CD4-positive, alpha-beta T cell treated with Interleukin-17A for 1 hour (primary cell): ENCODE measurements at regions not wholly inside any gene's neighbourhood (a gene's known extent, or its start where the extent isn't known, plus 50 kb on each side); places are given as distances from the start of the nearest gene placed in this dataset.
A peak's percentile ranks its signal among the peaks of the same experiment; 100 is the strongest.
"Not testable (repeated sequence)": the region's sequence is repeated elsewhere in the genome, so short reads cannot be mapped to it uniquely, and the experiment has no call there.

Experiments used
- DNase-seq: peaks from one replicate; pipeline ENCODE4 v3.0.0-alpha.2; 2020

DNA sequence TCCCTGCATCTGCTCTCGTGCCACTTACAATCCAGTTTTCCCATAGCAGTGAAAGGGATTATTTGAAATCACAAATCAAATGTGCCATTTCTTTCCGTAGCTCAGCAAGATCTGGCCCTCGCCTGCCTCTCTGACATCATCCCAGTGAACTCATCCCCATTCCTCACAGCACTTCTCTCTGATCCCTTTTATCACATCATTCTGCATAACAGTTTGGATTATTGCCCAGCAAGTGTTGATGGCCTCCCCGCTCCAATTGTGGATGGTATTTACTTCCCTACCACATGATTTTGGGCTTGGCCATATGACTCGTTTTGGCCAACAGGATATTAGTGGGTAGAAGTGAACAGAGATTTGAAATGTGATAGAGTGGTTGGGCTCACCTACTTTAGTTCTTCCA lies 185.0 kb downstream of the NPIPA7 start:
- not testable (repeated sequence) for DNase-seq

DNA sequence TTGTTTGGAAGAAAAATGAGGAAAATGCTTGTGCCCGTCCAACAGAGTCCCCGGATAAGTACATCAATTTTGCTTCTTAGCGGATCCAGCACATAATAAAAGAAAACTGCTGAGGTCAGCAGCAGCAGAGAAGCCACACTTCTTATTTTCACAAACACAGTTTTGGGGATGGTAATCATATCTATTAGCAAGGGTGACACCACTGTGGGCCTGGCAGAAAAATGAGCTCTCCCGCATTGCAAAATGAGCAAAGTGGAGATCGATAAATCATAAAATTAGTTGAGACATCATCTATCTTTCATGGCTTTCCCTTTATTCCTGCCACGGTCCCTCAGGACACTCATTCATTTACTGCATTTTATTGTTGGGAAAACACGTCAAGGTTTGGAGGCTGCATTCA lies 186.4 kb downstream of the NPIPA7 start:
- DNase-seq: not testable (repeated sequence)

DNA sequence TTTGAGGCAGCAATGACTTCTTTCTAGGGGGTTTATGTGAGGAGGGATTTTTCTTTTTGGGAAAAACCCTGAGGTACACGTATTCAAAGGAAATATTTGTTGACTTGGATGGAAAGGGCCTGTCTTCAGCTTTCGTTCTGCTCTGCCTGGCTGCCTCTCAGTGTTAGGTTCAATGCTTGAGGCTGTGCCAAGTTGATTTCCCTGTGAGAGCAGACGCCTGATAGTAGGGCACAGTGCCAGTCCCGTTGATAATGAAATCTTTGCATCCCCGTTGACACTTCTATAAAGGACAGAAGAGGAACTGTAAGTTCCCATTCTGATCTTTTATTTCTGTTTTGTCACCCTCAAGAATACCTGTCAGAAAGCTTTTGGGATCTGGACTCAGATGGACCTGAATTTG lies 191.1 kb downstream of the NPIPA7 start:
- not testable (repeated sequence) for DNase-seq

DNA sequence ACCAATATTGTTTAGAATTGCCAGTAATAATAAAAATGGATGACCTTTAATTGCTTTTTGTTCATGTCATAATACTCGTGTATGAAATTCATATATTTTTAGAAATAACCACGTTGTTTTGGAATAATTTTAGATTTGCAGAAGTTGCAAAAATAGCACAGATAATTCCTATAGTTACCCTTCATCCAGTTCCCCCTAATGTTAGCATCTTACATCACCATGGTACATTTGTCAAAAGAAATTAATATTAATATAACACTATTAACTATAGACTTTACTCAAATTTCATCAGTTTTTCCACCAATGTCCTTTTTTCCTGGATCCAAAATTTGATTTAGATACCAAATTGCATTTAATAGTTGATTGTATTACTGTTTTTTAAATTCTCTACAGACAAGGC lies 191.9 kb downstream of the NPIPA7 start:
- DNase-seq: not testable (repeated sequence)

DNA sequence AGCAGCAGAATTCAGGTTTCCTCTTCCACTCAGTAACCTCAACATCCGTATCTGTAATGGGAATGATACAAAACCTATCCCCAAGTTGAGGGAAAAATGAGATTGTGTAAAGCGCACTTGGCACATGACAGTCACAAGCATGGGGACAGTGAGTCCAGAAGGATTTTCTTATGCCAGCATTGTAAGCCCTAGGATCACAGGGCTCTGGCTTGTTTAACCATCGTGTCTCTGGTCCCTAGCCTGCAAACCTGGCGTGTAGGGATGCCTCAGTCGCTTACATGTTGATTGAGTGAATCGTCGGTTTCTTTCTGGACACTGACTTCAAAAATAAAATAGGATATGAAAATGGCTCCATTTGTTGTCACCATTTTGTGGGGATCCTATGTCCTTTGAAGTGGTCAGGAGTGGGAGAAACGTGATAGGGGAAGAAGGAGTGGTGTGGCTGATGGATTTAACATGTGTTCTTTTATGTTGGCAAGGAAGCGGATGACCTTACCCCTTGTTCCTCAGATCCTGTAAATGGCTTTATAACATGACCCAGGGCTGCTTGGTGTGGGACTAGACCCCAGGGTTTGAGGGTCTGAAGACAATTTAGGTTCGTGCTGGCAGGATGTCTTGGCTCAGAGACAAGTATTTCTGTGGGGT lies 193.3 kb downstream of the NPIPA7 start:
- not testable (repeated sequence) for DNase-seq

DNA sequence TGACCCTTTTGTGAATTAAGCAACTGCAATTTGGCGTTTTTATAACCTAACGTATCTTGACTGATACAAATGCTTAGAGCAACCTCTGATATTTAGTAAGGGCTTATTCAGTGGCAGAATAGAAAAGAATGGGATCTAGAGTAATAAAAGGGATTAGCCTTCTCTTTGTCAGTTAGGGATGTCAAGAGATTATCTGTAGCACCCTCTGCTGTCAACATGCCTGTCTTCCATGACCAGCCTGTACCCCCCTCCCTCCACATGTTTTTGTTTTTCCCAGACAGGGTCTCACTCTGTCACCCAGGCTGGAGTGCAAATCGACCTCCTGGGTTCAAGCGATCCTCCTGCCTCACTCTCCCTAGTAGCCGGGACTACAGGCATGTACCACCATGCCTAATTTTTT lies 198.1 kb downstream of the NPIPA7 start:
- not testable (repeated sequence) for DNase-seq

DNA sequence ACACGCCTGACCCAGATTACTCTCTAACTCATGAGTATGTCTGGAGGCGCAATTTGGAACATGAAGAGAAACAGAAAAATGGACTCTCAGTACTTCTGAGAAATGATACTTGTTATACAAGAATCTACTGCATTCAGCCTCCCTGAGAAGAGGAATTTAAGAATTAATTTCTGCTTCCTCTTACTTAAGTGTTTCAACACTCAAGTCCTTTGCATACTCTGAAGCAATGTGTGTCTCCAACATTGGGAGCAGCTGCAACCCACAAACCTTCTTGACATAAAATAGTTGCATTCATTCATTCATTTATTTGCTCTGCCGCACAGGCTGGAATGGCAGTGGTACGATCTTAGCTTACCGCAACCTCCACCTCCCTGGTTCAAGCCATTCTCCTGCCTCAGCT lies 199.8 kb downstream of the NPIPA7 start:
- no peak for DNase-seq

DNA sequence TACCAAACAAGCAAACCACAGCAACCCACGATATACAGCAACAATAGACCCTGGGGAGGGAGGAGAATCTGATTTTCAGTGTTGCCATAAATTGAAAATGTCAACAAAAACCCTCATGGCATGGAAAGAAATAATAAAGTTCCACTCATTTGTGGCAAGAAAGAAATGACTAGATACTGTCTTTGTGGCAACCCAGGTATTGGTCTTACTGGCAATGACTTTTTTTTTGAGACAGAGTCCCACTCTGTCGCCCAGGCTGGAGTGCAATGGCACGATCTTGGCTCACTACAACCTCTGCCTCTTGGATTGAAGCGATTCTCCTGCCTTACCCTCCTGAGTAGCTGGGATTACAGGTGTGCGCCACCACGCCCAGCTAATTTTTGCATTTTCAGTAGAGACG lies 204.0 kb downstream of the NPIPA7 start:
- not testable (repeated sequence) for DNase-seq

DNA sequence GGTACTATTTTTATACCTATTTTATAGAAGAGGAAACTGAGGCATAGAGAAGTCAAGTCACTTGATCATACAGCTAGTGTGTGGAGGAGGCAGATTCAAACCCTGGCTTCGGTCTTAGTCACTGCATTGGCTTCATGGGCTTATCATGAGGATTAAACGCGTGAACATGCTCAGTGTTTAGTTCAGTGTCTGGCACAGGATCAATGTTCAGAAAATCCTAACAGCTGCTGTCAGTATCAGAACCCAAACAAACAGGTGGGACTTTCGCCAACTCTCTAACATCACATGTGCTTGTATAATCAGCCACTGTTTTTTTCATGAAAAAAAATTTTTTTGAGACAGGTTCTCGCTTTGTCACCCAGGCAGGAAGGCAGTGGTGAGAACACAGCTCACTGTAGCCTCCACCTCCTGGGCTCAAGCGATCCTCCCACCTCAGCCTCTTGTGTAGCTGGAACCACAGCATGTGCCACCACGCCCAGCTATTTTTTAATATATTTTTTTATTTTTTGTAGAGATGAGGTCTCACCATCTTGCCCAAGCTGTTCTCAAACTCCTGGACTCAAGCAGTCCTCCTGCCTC lies 207.2 kb downstream of the NPIPA7 start:
- DNase-seq: not testable (repeated sequence)

DNA sequence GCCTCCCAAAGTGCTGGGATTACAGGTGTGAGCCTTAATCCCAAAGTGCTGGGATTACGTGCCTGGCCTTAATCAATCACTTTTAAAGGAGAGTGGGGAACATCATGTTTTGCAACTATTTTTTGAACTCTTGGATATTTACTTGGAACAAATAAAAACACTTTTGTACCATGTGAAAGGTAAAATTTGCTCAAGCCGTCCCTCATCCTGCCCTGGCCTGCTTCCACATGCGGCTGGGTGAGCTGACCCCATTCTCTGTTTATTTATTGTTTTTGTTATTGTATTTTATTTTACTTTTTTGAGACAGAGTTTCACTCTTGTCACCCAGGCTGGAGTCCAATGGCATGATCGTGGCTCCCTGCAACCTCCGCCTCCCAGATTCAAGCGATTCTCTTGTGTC lies 208.0 kb downstream of the NPIPA7 start:
- not testable (repeated sequence) for DNase-seq

DNA sequence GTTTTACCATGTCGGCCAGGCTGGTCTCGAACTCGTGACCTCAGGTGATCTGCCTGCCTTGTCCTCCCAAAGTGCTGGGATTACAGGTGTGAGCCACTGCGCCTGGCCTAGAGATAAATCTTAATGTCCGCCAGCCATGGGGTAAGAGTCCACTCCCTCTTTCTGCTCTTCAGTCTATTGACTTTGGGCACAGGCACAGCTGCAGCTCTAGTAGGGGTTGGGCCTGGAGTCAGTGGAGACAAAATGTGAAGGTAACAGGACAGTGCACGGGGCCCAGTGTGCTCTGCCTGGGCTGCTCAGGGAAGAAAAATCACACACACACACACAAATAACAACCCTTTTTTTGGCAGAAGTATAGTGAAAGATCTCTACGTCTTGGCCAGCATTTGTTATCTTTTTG lies 209.5 kb downstream of the NPIPA7 start:
- not testable (repeated sequence) for DNase-seq

DNA sequence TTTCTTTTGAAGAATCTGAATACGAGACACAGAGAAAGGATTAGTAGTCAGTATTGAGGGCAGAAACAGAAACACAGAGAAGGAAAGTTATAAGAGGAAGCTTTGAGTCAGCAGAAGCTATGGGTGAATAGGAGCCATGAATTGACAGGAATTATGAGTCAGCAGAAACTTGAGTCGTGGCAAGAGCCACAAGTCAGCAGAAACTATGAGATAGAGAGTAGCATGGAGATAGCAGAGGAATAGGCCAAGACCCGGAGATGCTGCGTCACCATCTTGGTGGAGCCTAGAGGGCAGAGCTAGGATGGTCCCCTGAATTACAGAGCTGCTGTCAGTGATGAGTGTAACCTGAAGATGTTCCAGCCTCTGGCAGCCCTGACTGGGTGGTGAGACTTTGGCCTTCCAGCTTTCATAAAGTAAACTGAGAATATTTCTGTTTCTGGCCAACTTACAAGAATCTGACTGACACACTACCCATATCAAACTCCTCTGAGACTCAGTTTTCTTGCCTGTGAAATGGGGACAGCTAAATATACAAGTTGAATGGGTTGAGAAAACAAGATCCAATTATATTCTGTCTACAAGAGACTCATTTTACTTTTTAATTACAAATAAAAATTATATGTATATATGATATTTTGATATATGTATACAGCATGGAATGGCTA lies 211.8 kb downstream of the NPIPA7 start:
- DNase-seq: not testable (repeated sequence)

DNA sequence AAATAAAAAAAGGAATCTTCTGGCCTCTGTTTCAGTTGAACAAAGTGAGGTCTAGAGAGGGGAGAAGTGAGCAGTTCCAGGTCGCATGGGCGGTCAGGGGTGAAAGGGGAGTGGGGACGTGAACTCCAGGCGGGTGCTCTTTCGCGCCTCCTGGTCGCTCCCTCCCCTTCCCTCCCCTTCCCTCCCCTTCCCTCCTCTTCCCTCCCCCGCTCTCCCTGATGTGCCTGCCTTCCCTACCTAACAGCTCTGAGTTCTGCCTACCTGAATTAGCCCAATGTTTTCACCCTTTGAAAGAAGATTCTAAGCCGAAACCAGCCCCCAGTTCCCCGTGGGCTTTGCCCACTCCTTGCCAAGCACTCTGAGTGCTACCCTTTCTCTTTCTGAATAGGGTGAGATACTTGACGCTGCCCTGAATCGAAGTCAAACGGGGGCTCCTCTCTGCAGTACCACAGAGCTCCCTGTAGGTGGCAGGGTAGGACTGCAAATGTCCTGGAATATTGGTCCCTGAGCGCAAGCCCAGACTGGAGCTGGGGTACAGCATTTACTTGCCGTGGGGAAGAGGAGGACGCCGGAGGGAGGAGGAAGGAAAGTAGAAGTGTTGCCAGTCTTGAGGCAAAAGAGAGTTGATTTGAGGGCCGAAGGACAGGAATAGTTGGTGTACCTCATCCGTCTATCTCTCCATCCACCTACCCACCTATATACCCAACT lies 214.4 kb downstream of the NPIPA7 start:
- peak; percentile 53 for DNase-seq

DNA sequence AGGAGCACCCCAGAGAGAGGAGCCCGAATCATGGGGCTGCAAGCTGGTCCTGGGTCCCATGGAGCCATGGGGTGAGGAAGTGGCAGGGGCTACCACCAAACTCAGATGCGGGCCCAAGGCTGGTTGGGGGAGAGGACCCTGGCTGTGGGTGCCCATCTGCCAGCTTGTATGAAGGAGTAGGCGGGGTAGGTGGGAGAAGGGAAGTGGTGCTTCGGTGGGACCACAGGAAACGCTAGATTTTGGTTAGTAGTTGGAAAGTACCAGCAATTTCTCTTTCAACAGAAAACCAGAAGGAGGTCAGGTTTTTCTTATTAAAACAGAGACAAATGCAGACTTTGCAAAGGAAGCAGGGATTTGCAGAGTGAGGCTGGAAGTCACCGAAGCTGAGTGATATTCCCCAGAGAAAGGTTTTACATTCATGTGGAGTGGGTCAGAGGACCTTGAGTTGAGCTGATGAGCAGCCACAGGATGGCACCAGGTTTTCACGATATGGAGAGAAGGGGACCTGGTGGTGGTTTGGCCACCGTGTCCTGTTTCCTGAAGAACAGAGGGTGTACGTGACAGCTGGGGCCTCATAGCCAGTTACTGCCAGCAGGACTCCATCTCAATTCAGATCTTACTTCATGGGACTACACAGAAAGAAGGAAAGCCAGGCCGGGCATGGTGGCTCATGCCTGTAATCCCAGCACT lies 216.2 kb downstream of the NPIPA7 start:
- DNase-seq: not testable (repeated sequence)

DNA sequence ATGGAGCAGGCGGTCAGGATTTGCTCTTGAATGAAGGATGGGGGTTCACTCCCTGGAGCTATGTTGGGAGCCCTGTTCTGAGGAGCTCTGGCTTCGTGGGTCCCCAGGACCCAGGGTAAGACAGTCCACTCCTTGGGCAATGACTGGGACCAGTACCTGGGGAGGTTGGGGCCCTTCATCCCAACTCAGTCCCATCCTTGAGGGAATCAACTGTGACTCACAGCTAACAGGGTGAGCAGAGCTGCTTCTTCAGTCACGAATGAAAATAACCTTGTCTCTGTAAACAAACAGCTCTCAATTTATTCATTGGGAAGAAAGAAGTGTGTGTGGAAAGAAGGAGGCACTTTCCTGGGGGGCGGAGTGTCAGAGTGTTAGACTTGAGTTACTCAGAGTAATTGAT lies 222.3 kb downstream of the NPIPA7 start:
- DNase-seq: not testable (repeated sequence)

DNA sequence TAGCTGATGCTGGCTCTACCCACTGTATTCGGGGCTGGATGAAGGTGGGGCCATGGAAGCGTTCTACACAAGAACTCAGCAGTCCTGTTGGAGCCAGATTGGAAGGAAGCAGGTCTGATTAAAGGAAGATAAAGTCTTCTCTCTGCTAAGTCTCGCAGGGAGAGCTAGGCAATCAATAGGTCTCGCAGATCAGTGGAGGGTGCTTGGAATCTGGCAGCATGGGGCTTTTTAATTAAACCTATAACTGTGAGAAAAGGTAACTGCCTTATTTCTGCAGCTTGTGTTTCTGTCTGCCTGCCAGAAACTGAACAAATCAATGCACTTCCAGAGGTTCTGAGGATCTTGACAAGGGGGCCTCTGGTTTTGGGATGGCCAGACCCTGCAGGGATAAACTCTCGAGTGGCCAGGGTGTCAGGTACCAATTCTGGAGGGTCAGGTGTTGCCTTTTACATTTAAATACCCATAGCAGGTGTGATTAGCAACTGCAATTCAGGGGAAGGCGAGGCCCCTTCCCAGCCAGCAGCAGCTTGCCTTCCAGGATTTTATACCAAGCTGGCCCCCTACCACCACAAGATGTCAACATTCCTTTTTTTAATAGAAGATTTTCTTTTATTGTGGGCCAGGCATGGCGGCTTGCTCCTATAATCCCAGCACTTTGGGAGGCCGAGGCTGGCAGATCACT lies 228.6 kb downstream of the NPIPA7 start:
- not testable (repeated sequence) for DNase-seq

DNA sequence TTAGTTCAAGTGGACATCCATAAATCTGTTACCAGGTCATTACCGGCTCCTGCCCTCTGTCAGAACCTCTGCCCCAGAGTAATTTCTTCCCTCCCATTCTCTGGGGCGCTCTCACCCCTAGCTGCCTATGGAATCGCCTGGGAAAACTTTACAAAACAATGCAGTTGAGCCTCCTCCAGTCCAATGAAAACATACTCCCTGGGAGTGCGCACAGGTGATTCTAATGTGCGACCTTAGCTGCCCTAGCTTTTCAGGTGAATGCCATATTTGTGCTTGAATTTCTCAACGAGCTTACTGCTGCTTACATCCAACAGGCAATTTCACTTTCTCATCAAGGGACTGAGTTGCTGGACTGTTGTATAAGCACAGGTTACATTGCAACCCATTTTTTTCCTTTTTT lies 230.7 kb downstream of the NPIPA7 start:
- not testable (repeated sequence) for DNase-seq

DNA sequence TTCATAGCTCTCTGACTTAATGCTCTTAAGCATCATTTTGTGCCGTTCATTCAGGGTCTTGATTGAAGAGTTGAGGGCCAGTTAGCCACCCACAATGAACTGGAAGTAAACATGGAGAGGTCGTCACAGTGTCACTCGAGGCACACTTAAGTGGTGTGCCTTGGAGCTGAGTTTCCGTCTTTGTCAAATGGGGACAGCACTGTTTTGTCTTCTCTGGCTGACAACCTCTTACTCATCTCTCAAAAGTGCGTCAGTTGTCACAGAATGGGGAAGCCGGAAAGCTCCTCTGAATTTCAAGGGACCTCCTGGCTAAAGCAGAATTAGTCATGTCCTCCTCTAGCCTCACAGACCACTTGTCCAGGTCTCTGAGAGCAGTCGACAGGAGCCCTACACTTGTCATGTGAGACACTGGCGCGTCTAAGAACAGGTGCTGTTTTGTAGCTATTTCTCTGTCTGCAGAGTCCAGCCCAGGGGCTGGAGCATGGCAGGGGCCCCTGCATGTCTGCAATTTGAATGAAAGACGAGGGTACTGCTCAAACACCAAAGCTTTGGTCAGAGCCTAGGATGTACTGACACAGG lies 231.5 kb downstream of the NPIPA7 start:
- not testable (repeated sequence) for DNase-seq

DNA sequence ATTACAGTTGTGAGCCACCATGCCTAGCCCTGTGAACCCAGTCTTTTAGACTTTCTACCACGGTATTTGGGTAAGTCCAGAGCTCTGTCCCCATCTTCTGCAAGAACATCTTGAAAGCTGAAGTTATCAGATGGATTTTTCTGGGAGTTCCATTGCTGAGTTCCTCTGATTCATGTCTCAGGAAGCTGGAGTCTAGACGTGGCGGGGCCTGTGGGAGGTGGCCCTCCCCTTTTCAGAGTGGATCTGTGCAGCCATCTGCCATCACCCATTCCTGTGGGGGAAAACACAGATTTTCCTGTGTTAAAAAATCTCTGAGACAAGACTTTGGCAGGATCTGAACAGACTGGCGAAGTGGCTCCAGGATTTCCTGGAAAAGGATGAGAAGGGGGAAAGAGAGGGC lies 234.3 kb downstream of the NPIPA7 start:
- not testable (repeated sequence) for DNase-seq

DNA sequence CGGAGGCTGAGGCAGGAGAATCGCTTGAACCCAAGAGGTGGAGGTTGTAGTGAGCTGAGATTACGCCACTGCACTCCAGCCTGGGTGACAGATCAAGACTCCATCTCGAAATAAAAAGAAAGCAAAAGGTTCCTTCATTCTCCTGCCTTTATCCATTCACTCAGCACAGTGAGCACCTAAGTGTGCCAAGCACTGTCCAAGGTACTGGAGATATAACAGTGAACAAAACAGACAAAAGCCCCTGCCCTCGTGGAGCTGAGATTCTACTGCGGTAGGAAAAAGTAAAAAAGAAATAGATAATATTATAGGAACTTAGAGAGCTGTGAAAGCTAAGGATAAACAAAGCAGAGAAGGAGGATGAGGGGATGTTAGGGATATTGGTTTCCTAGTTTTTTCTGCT lies 235.5 kb downstream of the NPIPA7 start:
- not testable (repeated sequence) for DNase-seq

DNA sequence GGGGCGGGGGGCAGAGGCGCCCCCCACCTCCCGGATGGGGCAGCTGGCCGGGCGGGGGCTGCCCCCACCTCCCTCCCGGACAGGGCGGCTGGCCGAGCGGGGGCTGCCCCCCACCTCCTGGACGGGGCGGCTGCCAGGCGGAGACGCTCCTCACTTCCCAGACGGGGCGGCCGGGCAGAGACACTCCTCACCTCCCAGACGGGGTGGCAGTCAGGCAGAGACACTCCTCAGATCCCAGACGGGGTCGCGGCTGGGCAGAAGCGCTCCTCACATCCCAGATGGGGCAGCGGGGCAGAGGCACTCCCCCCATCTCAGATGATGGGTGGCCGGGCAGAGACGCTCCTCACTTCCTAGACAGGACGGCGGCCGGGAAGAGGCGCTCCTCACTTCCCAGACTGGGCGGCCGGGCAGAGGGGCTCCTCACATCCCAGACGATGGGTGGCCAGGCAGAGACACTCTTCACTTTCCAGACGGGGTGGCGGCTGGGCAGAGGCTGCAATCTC lies 240.1 kb downstream of the NPIPA7 start:
- DNase-seq: not testable (repeated sequence)

DNA sequence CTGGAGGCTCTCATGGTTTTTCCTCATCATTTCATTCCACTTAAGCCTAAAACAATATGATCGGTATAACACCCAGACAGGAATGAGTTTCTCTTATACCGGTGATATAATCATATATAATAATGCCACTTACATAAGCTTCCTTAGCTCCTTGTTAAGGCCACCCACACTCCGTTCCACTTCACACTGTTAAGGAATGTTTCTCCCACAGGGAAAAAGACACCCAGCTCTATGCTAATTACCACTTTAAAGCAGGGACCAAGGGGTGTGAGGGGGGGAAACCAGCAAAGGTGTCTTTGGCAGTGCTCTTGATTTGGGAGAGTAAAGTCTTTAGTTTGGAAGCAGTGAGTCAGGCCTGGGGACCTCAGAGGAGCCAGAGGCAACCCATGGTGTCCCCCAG lies 245.4 kb downstream of the NPIPA7 start:
- not testable (repeated sequence) for DNase-seq
